ENCODE measurements at regions not wholly inside any gene's neighbourhood (a gene's known extent, or its start where the extent isn't known, plus 50 kb on each side); places are given as distances from the start of the nearest gene placed in this dataset.

- DNase-seq (ENCODE audit: low spot score), result no peak
These were observed 61.9 kb upstream of the ADO start for GRCh38 chr10:62742536-62743061.

GRCh38 chr10:62744136-62744535 is 60.4 kb upstream of the ADO start:
- DNase-seq (ENCODE audit: low spot score), result no peak

- no peak for DNase-seq (ENCODE audit: low spot score)
These were observed 58.9 kb upstream of the ADO start for GRCh38 chr10:62745581-62745980.

- DNase-seq (ENCODE audit: low spot score), result no peak
These were observed 57.4 kb upstream of the ADO start for GRCh38 chr10:62746951-62747729.

GRCh38 chr10:62748386-62748785 is 56.1 kb upstream of the ADO start:
- no peak for DNase-seq (ENCODE audit: low spot score)

GRCh38 chr10:62749093-62749683 is 55.3 kb upstream of the ADO start:
- no peak for DNase-seq (ENCODE audit: low spot score)

All from H4 (cell line).